DOHH2 (cell line): ENCODE measurements at regions not wholly inside any gene's neighbourhood (a gene's known extent, or its start where the extent isn't known, plus 50 kb on each side); places are given as distances from the start of the nearest gene placed in this dataset.

ENCODE experiments used
- H3F3A ChIP-seq: fragments of 200-600 bp; sonication (generic), shearing (Covaris generic); 2 replicates; pipeline ENCODE4 v1.6.0; 2016; ENCODE audit warnings: antibody characterized with exemption, mild to moderate bottlenecking; ENCODE audit not compliant: control insufficient read depth, insufficient read depth
- H3K27ac ChIP-seq: fragments of 200-600 bp; sonication (generic); 2 replicates; pipeline ENCODE4 v1.5.1; 2014; ENCODE audit warnings: low read depth, mild to moderate bottlenecking, low read length, moderate library complexity
- H3K27me3 ChIP-seq: fragments of 200-600 bp; sonication (generic); 2 replicates; pipeline ENCODE4 v1.6.1; 2014; ENCODE audit warnings: mild to moderate bottlenecking, low read length, mixed read lengths; ENCODE audit not compliant: control insufficient read depth
- H3K36me3 ChIP-seq: fragments of 200-600 bp; sonication (generic); 2 replicates; pipeline ENCODE4 v1.6.1; 2014; ENCODE audit warnings: mild to moderate bottlenecking, low read length, moderate library complexity, mixed read lengths; ENCODE audit not compliant: control insufficient read depth
- H3K4me1 ChIP-seq: fragments of 200-600 bp; sonication (generic); 2 replicates; pipeline ENCODE4 v1.6.1; 2014; ENCODE audit warnings: mild to moderate bottlenecking, low read length, mixed read lengths; ENCODE audit not compliant: control insufficient read depth
- H3K4me2 ChIP-seq: fragments of 200-600 bp; sonication (generic); 2 replicates; pipeline ENCODE4 v1.6.0; 2014; ENCODE audit warnings: mild to moderate bottlenecking, low read length, moderate library complexity
- H3K4me3 ChIP-seq: fragments of 200-600 bp; sonication (generic); 2 replicates; pipeline ENCODE4 v1.5.1; 2014; ENCODE audit warnings: mild to moderate bottlenecking, low read length, mixed read lengths
- H3K79me2 ChIP-seq: fragments of 200-600 bp; sonication (generic); 2 replicates; pipeline ENCODE4 v1.6.1; 2014; ENCODE audit warnings: mild to moderate bottlenecking, low read length, mixed read lengths; ENCODE audit not compliant: control insufficient read depth
- H3K9me2 ChIP-seq: fragments of 200-600 bp; sonication (generic); replicated peaks from 2 replicates; pipeline ENCODE4 v1.6.1; 2014; ENCODE audit warnings: mild to moderate bottlenecking, low read length, mixed read lengths; ENCODE audit not compliant: control insufficient read depth
- H3K9me3 ChIP-seq: fragments of 200-600 bp; sonication (generic); 2 replicates; pipeline ENCODE4 v1.6.1; 2014; ENCODE audit warnings: antibody characterized with exemption, low read length, mixed read lengths; ENCODE audit not compliant: control insufficient read depth, insufficient read depth
- H4K20me1 ChIP-seq: fragments of 200-600 bp; sonication (generic); 2 replicates; pipeline ENCODE4 v1.6.0; 2014; ENCODE audit warnings: low read depth, mild to moderate bottlenecking, antibody characterized with exemption, low read length, moderate library complexity; ENCODE audit not compliant: control insufficient read depth, insufficient read depth
- EZH2phosphoT487 ChIP-seq: fragments of 200-600 bp; sonication (generic); IDR thresholded peaks from 2 replicates; pipeline ENCODE4 v1.6.1; 2017; ENCODE audit warnings: borderline replicate concordance, mild to moderate bottlenecking, antibody characterized with exemption, low read length, moderate library complexity, mixed read lengths
- TF ChIP-seq, protein P1 (sequence below): fragments of 200-600 bp; sonication (generic); IDR thresholded peaks from one replicate; pipeline ENCODE4 v1.5.1; 2014; ENCODE audit warnings: antibody characterized with exemption, mild to moderate bottlenecking, low read depth, low read length; ENCODE audit not compliant: poor library complexity, severe bottlenecking

DNA sequence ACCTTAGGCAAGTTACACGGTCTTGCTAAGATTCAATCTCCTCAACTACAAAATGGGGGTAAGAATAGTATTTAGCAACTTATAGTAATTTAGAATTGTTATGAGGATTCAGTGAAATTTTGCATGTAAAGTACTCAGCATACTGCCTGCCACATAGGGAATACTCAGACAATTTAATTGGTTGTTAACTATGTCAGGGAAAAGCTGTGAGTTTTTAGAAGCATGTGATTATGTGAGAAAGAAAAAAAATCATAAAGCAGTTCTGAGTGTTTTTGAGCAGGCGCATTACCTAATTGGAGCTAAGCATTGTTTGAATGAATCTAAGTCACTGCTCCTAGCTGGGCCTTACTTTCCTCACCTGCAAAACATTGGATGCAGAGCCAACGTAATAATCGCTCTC is 287.3 kb upstream of the MTNR1B start:
- Histone ChIP-seq H3K27me3 (no peaks in the 10 kb centered on the region), H4K20me1 (no peaks in the 10 kb centered on the region), H3K9me2 (no peaks in the 10 kb centered on the region), H3K79me2 (no peaks in the 10 kb centered on the region), H3K4me2 (no peak overlapping the region), H3K4me1 (no peaks in the 10 kb centered on the region), H3K4me3 (no peak overlapping the region), H3K27ac (no peak overlapping the region), H3K36me3 (no peaks in the 10 kb centered on the region), H3F3A (no peaks in the 10 kb centered on the region), H3K9me3 (no peaks in the 10 kb centered on the region)
- TF ChIP-seq, protein P1, sequence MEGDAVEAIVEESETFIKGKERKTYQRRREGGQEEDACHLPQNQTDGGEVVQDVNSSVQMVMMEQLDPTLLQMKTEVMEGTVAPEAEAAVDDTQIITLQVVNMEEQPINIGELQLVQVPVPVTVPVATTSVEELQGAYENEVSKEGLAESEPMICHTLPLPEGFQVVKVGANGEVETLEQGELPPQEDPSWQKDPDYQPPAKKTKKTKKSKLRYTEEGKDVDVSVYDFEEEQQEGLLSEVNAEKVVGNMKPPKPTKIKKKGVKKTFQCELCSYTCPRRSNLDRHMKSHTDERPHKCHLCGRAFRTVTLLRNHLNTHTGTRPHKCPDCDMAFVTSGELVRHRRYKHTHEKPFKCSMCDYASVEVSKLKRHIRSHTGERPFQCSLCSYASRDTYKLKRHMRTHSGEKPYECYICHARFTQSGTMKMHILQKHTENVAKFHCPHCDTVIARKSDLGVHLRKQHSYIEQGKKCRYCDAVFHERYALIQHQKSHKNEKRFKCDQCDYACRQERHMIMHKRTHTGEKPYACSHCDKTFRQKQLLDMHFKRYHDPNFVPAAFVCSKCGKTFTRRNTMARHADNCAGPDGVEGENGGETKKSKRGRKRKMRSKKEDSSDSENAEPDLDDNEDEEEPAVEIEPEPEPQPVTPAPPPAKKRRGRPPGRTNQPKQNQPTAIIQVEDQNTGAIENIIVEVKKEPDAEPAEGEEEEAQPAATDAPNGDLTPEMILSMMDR: no peak
- TF ChIP-seq EZH2phosphoT487: no peak

DNA sequence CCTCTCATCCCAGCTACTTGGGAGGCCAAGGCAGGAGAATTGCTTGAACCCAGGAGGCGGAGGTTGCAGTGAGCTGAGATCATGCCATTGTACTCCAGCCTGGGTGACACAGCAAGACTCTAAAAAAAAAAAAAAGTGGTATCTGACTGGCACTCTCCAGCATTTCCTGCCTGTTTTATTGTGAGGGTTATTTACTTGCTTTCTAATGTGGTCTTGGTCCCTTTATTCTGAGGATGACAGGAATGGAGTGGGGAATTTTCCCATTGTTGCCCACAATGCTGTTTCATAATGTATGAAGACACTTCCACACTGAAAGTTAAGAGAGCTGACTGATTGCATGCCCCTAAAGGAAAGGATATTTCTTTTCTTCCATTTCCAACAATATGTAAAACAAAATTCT is 286.5 kb upstream of the MTNR1B start:
- Histone ChIP-seq H3K9me3 (no peaks in the 10 kb centered on the region), H3K4me1 (no peaks in the 10 kb centered on the region), H3K36me3 (no peaks in the 10 kb centered on the region), H3F3A (no peaks in the 10 kb centered on the region), H3K4me3 (no peak overlapping the region), H3K27me3 (no peaks in the 10 kb centered on the region), H3K9me2 (no peaks in the 10 kb centered on the region), H3K4me2 (no peak overlapping the region), H4K20me1 (no peaks in the 10 kb centered on the region), H3K79me2 (no peaks in the 10 kb centered on the region), H3K27ac (no peak overlapping the region)
- TF ChIP-seq, protein P1: no peak
- no peak for TF ChIP-seq EZH2phosphoT487

DNA sequence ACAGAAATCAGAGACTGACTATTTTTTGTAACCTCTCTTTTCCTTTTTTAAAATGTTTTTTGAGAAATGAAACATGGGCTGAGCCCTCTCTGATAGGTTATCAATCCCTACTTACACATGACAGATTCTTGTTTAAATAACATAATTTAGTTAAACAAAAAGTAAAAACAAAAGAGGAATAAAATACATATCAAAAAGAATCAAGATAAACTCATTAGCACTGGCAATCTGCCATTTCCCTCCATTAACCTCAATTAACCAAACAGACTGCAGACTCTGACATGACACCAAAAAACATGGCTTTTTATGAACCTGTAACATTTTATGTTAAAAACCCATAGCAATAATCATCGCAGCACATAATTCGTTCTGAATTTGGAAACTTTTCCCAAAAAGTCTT is 284.4 kb upstream of the MTNR1B start:
- no peaks in the 10 kb centered on the region for H3K36me3 ChIP-seq
- H3K79me2 ChIP-seq: no peaks in the 10 kb centered on the region
- H4K20me1 ChIP-seq: no peaks in the 10 kb centered on the region
- no peaks in the 10 kb centered on the region for H3F3A ChIP-seq
- no peak overlapping the region for H3K4me2 ChIP-seq
- no peaks in the 10 kb centered on the region for H3K9me3 ChIP-seq
- H3K27me3 ChIP-seq: no peaks in the 10 kb centered on the region
- no peak overlapping the region for H3K27ac ChIP-seq
- no peaks in the 10 kb centered on the region for H3K4me1 ChIP-seq
- TF ChIP-seq, protein P1: no peak
- TF ChIP-seq EZH2phosphoT487: no peak
- H3K9me2 ChIP-seq: no peaks in the 10 kb centered on the region
- H3K4me3 ChIP-seq: no peak overlapping the region

DNA sequence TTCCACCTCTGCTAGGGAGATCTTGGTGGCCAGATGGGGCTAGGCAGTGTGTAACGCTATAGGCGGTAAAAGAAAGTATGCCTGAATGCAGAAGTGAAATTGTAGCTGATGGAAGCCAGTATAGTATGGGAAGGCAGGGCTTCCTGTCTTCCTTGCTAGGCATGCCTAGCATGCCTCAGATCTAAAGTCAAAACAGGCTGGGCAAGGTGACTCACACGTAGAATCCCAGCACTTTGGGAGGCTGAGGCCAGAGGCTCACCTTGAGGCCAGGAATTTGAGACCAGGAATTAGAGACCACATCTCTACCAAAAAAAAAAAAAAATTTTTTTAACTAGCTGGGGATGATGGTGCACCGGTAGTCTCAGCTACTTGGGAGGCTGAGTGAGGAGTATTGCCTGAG is 281.7 kb upstream of the MTNR1B start:
- no peaks in the 10 kb centered on the region for H3F3A ChIP-seq
- H3K36me3 ChIP-seq: no peaks in the 10 kb centered on the region
- H3K9me2 ChIP-seq: no peaks in the 10 kb centered on the region
- no peak overlapping the region for H3K4me2 ChIP-seq
- no peaks in the 10 kb centered on the region for H3K27me3 ChIP-seq
- TF ChIP-seq EZH2phosphoT487: no peak
- TF ChIP-seq, protein P1: no peak
- no peaks in the 10 kb centered on the region for H3K9me3 ChIP-seq
- no peak overlapping the region for H3K4me3 ChIP-seq
- no peaks in the 10 kb centered on the region for H4K20me1 ChIP-seq
- H3K4me1 ChIP-seq: no peaks in the 10 kb centered on the region
- no peak overlapping the region for H3K27ac ChIP-seq
- no peaks in the 10 kb centered on the region for H3K79me2 ChIP-seq
